Neural cell (in vitro differentiated cells): ENCODE measurements at regions not wholly inside any gene's neighbourhood (a gene's known extent, or its start where the extent isn't known, plus 50 kb on each side); places are given as distances from the start of the nearest gene placed in this dataset.

Experiments
- H2AFZ ChIP-seq: fragments of 200-600, 300-800 bp; sonication (generic), shearing (Covaris generic); 2 replicates; pipeline ENCODE4 v1.6.0; 2014; ENCODE audit warnings: low read depth, mild to moderate bottlenecking, antibody characterized with exemption, low read length, moderate library complexity
- H3F3A ChIP-seq: fragments of 200-600 bp; shearing (Covaris generic); 2 replicates; pipeline ENCODE4 v1.6.1; 2016; ENCODE audit warnings: mild to moderate bottlenecking, moderate library complexity, mixed read lengths, antibody characterized with exemption, low read length; ENCODE audit not compliant: insufficient read depth, poor library complexity, severe bottlenecking
- H3K27ac ChIP-seq: fragments of 200-600, 300-800 bp; sonication (generic), shearing (Covaris generic); 2 replicates; pipeline ENCODE4 v1.5.1; 2014; ENCODE audit warnings: mild to moderate bottlenecking, low read length, moderate library complexity
- H3K27me3 ChIP-seq: fragments of 300-800, 200-600 bp; sonication (generic), shearing (Covaris generic); 2 replicates; pipeline ENCODE4 v1.6.0; 2014; ENCODE audit warnings: mild to moderate bottlenecking, low read depth, low read length, moderate library complexity; ENCODE audit not compliant: insufficient read depth
- H3K36me3 ChIP-seq: fragments of 300-800, 200-600 bp; sonication (generic), shearing (Covaris generic); 2 replicates; pipeline ENCODE4 v1.5.1; 2014; ENCODE audit warnings: mild to moderate bottlenecking, antibody characterized with exemption, low read length, moderate library complexity; ENCODE audit not compliant: insufficient read depth
- H3K4me2 ChIP-seq: fragments of 300-800, 200-600 bp; sonication (generic), shearing (Covaris generic); 2 replicates; pipeline ENCODE4 v1.6.0; 2014; ENCODE audit warnings: mild to moderate bottlenecking, low read length
- H3K4me3 ChIP-seq: fragments of 300-800, 200-600 bp; sonication (generic), shearing (Covaris generic); 2 replicates; pipeline ENCODE4 v1.5.1; 2014; ENCODE audit warnings: mild to moderate bottlenecking, low read length, moderate library complexity
- H3K79me2 ChIP-seq: fragments of 200-600 bp; shearing (Covaris generic); replicated peaks from 2 replicates; pipeline ENCODE4 v1.6.0; 2014; ENCODE audit warnings: mild to moderate bottlenecking, low read length, moderate library complexity; ENCODE audit not compliant: insufficient read depth
- H3K9ac ChIP-seq: fragments of 300-800, 200-600 bp; sonication (generic), shearing (Covaris generic); 2 replicates; pipeline ENCODE4 v1.6.1; 2016; ENCODE audit warnings: mild to moderate bottlenecking, low read length, mixed read lengths
- H3K9me2 ChIP-seq: fragments of 200-600 bp; shearing (Covaris generic); 2 replicates; pipeline ENCODE4 v1.6.1; 2016; ENCODE audit warnings: mild to moderate bottlenecking, low read length, mixed read lengths; ENCODE audit not compliant: insufficient read depth
- H3K9me3 ChIP-seq: fragments of 200-600, 300-800 bp; sonication (generic), shearing (Covaris generic); 2 replicates; pipeline ENCODE4 v1.6.1; 2016; ENCODE audit warnings: mild to moderate bottlenecking, mixed run types, low read length, moderate library complexity, mixed read lengths
- H4K20me1 ChIP-seq: fragments of 200-600 bp; shearing (Covaris generic); 2 replicates; pipeline ENCODE4 v1.6.1; 2016; ENCODE audit warnings: mild to moderate bottlenecking, mixed run types; ENCODE audit not compliant: insufficient read depth
- CTCF ChIP-seq: fragments of 450-650 bp; IDR thresholded peaks from 2 replicates; pipeline ENCODE4 v1.5.1; 2014; ENCODE audit warnings: antibody characterized with exemption, mild to moderate bottlenecking, moderate library complexity; ENCODE audit not compliant: poor library complexity, severe bottlenecking
- EP300 ChIP-seq: fragments of 450-650 bp; conservative IDR thresholded peaks from 2 replicates; pipeline ENCODE4 v1.6.1; 2014; ENCODE audit warnings: antibody characterized with exemption, mild to moderate bottlenecking, moderate library complexity; ENCODE audit not compliant: poor library complexity, severe bottlenecking
- EZH2 ChIP-seq: fragments of 200-600, 300-800 bp; shearing (Covaris generic), sonication (generic); IDR thresholded peaks from 2 replicates; pipeline ENCODE4 v1.6.1; 2014; ENCODE audit warnings: antibody characterized with exemption, low read length, borderline replicate concordance, mild to moderate bottlenecking; ENCODE audit not compliant: insufficient read depth, poor library complexity, severe bottlenecking
- MXI1 ChIP-seq: fragments of 450-650 bp; conservative IDR thresholded peaks from 2 replicates; pipeline ENCODE4 v1.6.1; 2014; ENCODE audit warnings: antibody characterized with exemption, mild to moderate bottlenecking; ENCODE audit not compliant: poor library complexity, severe bottlenecking
- POLR2AphosphoS5 ChIP-seq: IDR thresholded peaks from 2 replicates; pipeline ENCODE4 v1.6.1; 2012
- RAD21 ChIP-seq: fragments of 450-650 bp; conservative IDR thresholded peaks from 2 replicates; pipeline ENCODE4 v1.6.1; 2014; ENCODE audit warnings: antibody characterized with exemption, mild to moderate bottlenecking, moderate library complexity
- REST ChIP-seq: IDR thresholded peaks from 2 replicates; pipeline ENCODE4 v1.6.1; 2012; ENCODE audit warnings: borderline replicate concordance
- SMC3 ChIP-seq: fragments of 450-650 bp; conservative IDR thresholded peaks from 2 replicates; pipeline ENCODE4 v1.6.1; 2014; ENCODE audit warnings: antibody characterized with exemption, mild to moderate bottlenecking, moderate library complexity; ENCODE audit not compliant: poor library complexity
- TAF1 ChIP-seq: IDR thresholded peaks from 2 replicates; pipeline ENCODE4 v1.6.1; 2012; ENCODE audit warnings: low read depth

- Histone ChIP-seq H3K27ac (no peak overlapping the region), H3K9me3 (no peaks in the 10 kb centered on the region), H3K9ac (no peak overlapping the region), H3K9me2 (no peaks in the 10 kb centered on the region), H3K4me3 (no peak overlapping the region), H3K4me2 (no peak overlapping the region), H3K36me3 (no peaks in the 10 kb centered on the region), H2AFZ (no peak overlapping the region), H3K79me2 (no peaks in the 10 kb centered on the region), H4K20me1 (no peaks in the 10 kb centered on the region), H3K27me3 (no peaks in the 10 kb centered on the region), H3F3A (no peaks in the 10 kb centered on the region)
- TF ChIP-seq TAF1 (no peak), EZH2 (no peak), CTCF (no peak), MXI1 (no peak), REST (no peak), SMC3 (no peak), POLR2AphosphoS5 (no peak), RAD21 (no peak), EP300 (no peak)
These were observed 636.4 kb downstream of the PLPP3 start for GRCh38 chr1:55943012-55943411.

- Histone ChIP-seq H3K27me3 (no peaks in the 10 kb centered on the region), H3K9ac (no peak overlapping the region), H3K79me2 (no peaks in the 10 kb centered on the region), H3K36me3 (no peaks in the 10 kb centered on the region), H3K4me2 (no peak overlapping the region), H3K9me3 (no peaks in the 10 kb centered on the region), H2AFZ (no peak overlapping the region), H3K9me2 (no peaks in the 10 kb centered on the region), H3K27ac (no peak overlapping the region), H3K4me3 (no peak overlapping the region), H3F3A (no peaks in the 10 kb centered on the region), H4K20me1 (no peaks in the 10 kb centered on the region)
- TF ChIP-seq POLR2AphosphoS5, result no peak
- TF ChIP-seq TAF1, result no peak
- no peak for TF ChIP-seq EP300
- no peak for TF ChIP-seq MXI1
- TF ChIP-seq SMC3, result no peak
- no peak for TF ChIP-seq CTCF
- TF ChIP-seq RAD21, result no peak
These were observed 639.5 kb downstream of the PLPP3 start for GRCh38 chr1:55939866-55940265.
